Spleen (tissue), 7 donors: ENCODE measurements at regions not wholly inside any gene's neighbourhood (a gene's known extent, or its start where the extent isn't known, plus 50 kb on each side); places are given as distances from the start of the nearest gene placed in this dataset.

ENCODE experiments used
- CTCF ChIP-seq, 11 experiments: fragments of 200-600 bp in 7 of 11; fragments of 450-650 bp in 4 of 11; sonication (generic) in 4 of 11; IDR thresholded peaks in 8 of 11; conservative IDR thresholded peaks in 3 of 11; 1 replicate in 7 of 11; 2 replicates in 4 of 11; pipeline versions ENCODE4 v1.4.0 to v1.8.0; 2016 to 2021; ENCODE audit warnings: antibody characterized with exemption in 11 of 11, inconsistent platforms in 4 of 11, mild to moderate bottlenecking in 1 of 11
- POLR2AphosphoS5 ChIP-seq, 3 donors: sonication (generic); formaldehyde crosslinking; IDR thresholded peaks; one replicate each; pipeline ENCODE4 v1.5.1; 2017; ENCODE audit warnings: antibody characterized with exemption in 3 of 3
- donor health status: DM: no; HTN: no; CAD: no; lungs with moderate emphysema.
- donor health status: DM: no; HTN: no; CAD: no.
- donor health status: DM: no; HTN: no; CAD: no.

GRCh38 chr13:83325125-83325853 lies 557.0 kb downstream of the SLITRK1 start:
- no peak for TF ChIP-seq POLR2AphosphoS5 (IDR thresholded peaks at IDR 0.05)
- TF ChIP-seq CTCF (IDR thresholded peaks at IDR 0.05 in 8 of 11, conservative IDR thresholded peaks at IDR 0.05 in 3 of 11): no peak
